ENCODE measurements at regions not wholly inside any gene's neighbourhood (a gene's known extent, or its start where the extent isn't known, plus 50 kb on each side); places are given as distances from the start of the nearest gene placed in this dataset.

DNA sequence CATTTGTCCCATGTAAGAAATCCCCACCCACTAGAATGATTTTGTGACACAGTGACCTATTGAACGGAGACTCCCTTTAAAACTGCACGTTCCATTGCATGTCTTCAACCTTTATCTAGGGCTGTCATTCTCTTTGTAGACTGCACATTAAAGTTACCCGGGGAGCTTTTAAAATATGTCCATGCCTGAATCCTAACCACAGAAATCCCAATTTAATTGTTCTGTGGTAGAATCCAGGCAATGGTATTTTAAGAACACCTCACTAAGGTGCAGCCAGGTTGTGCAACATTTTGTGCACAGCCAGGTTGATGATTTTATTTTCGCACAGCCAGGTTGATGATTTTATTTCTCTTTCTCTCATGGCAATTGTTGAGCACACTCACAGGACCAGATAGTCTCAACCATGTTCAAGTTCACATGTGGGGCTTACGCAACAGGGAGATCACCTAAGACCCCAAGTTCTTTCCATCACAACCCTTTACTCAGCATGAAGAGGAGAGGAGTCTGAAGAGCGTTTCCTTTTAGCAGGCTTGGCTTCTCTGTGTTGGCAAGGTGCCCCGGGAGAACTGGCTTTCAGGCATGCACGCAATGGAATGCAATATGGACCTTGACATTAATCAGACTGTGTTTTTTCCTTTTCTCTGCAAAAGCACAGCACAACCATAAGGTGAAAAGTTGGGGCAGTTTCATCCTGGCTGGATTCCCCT is 467.3 kb upstream of the ETAA1 start:
- Mint-ChIP-seq H3K4me1 (ENCODE audit: low read depth) (peaks cover 17% of the 10 kb centered on the region), H3K9me3 (ENCODE audit: low read depth) (no peaks in the 10 kb centered on the region), H3K27ac (no peak overlapping the region), H3K27me3 (no peaks in the 10 kb centered on the region), H3K36me3 (ENCODE audit: insufficient read depth) (no peaks in the 10 kb centered on the region), H3K4me3 (ENCODE audit: low read depth) (no peak overlapping the region)
- no peak for DNase-seq (ENCODE audit: low spot score, unreplicated experiment)
- TF ChIP-seq, protein P1, sequence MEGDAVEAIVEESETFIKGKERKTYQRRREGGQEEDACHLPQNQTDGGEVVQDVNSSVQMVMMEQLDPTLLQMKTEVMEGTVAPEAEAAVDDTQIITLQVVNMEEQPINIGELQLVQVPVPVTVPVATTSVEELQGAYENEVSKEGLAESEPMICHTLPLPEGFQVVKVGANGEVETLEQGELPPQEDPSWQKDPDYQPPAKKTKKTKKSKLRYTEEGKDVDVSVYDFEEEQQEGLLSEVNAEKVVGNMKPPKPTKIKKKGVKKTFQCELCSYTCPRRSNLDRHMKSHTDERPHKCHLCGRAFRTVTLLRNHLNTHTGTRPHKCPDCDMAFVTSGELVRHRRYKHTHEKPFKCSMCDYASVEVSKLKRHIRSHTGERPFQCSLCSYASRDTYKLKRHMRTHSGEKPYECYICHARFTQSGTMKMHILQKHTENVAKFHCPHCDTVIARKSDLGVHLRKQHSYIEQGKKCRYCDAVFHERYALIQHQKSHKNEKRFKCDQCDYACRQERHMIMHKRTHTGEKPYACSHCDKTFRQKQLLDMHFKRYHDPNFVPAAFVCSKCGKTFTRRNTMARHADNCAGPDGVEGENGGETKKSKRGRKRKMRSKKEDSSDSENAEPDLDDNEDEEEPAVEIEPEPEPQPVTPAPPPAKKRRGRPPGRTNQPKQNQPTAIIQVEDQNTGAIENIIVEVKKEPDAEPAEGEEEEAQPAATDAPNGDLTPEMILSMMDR (IDR thresholded peaks at IDR 0.05; ENCODE audit: unreplicated experiment), result no peak

- no peak overlapping the region for H3K27ac Mint-ChIP-seq
- H3K27me3 Mint-ChIP-seq, result no peaks in the 10 kb centered on the region
- TF ChIP-seq, protein P1 (IDR thresholded peaks at IDR 0.05; ENCODE audit: unreplicated experiment), result no peak
- no peaks in the 10 kb centered on the region for H3K9me3 Mint-ChIP-seq (ENCODE audit: low read depth)
- H3K36me3 Mint-ChIP-seq (ENCODE audit: insufficient read depth), result no peaks in the 10 kb centered on the region
- peaks cover 17% of the 10 kb centered on the region for H3K4me1 Mint-ChIP-seq (ENCODE audit: low read depth)
- no peak for DNase-seq (ENCODE audit: low spot score, unreplicated experiment)
- H3K4me3 Mint-ChIP-seq (ENCODE audit: low read depth), result no peak overlapping the region
These were observed 466.6 kb upstream of the ETAA1 start for GRCh38 chr2:66930339-66931220.

DNA sequence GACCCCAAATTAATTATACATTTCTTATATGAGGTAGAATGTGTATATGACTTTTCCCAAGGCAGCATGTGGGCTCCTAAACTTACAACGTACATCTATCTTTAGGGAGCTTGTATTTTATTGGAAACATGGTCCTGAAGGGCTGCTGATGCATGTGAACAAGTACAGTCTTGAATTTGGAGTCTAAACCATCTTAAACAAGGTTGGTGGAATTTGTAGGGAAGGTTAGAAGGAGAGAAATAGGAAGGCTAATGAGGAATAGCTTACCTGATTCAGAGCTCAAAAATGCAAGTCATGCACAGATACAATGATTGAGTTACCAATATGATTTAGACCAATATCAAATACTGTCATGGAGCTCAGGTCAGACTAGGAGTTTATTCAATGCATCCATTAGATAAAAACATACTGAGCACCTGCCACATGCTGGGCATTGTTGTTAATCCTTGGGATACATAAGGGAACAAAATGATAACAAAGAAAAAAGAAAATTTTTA is 458.6 kb upstream of the ETAA1 start:
- TF ChIP-seq, protein P1 (IDR thresholded peaks at IDR 0.05; ENCODE audit: unreplicated experiment), result no peak
- Mint-ChIP-seq H3K27me3 (no peaks in the 10 kb centered on the region), H3K36me3 (ENCODE audit: insufficient read depth) (no peaks in the 10 kb centered on the region), H3K4me1 (ENCODE audit: low read depth) (peaks cover 3% of the 10 kb centered on the region), H3K27ac (no peak overlapping the region), H3K4me3 (ENCODE audit: low read depth) (no peak overlapping the region), H3K9me3 (ENCODE audit: low read depth) (peaks cover 5% of the 10 kb centered on the region)
- no peak for DNase-seq (ENCODE audit: low spot score, unreplicated experiment)

- H3K27ac Mint-ChIP-seq, result no peak overlapping the region
- no peaks in the 10 kb centered on the region for H3K27me3 Mint-ChIP-seq
- H3K4me3 Mint-ChIP-seq (ENCODE audit: low read depth), result no peak overlapping the region
- no peak for DNase-seq (ENCODE audit: low spot score, unreplicated experiment)
- peaks cover 3% of the 10 kb centered on the region for H3K4me1 Mint-ChIP-seq (ENCODE audit: low read depth)
- H3K9me3 Mint-ChIP-seq (ENCODE audit: low read depth), result peaks cover 9% of the 10 kb centered on the region
- H3K36me3 Mint-ChIP-seq (ENCODE audit: insufficient read depth), result no peaks in the 10 kb centered on the region
- TF ChIP-seq, protein P1 (IDR thresholded peaks at IDR 0.05; ENCODE audit: unreplicated experiment), result no peak
These were observed 457.1 kb upstream of the ETAA1 start for GRCh38 chr2:66940080-66940479.

DNA sequence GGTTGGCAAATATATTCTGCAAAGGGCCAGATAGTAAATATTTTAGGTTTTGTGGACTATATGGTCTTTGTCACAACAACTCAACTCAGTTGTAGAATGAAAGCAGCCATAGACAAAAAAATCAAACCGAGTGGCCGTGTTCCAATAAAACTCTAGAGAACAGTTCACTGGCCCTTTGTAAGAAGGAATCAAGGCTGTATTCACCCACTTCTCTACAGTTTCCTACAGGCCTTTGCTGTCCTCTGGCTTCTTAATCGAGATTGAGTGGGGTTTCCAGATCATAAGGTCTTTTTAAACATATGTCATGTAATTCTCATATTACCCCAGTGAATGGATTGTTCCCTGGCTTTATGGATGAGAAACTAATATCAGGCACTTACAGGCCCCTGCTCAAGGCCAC is 448.9 kb upstream of the ETAA1 start:
- TF ChIP-seq, protein P1 (IDR thresholded peaks at IDR 0.05; ENCODE audit: unreplicated experiment), result no peak
- DNase-seq (ENCODE audit: low spot score, unreplicated experiment), result no peak
- Mint-ChIP-seq H3K4me1 (ENCODE audit: low read depth) (no peaks in the 10 kb centered on the region), H3K27me3 (no peaks in the 10 kb centered on the region), H3K36me3 (ENCODE audit: insufficient read depth) (no peaks in the 10 kb centered on the region), H3K4me3 (ENCODE audit: low read depth) (no peak overlapping the region), H3K27ac (no peak overlapping the region), H3K9me3 (ENCODE audit: low read depth) (peaks cover 8% of the 10 kb centered on the region)
